ENCODE measurements at regions not wholly inside any gene's neighbourhood (a gene's known extent, or its start where the extent isn't known, plus 50 kb on each side); places are given as distances from the start of the nearest gene placed in this dataset.
"Not testable (repeated sequence)": the region's sequence is repeated elsewhere in the genome, so short reads cannot be mapped to it uniquely, and the experiment has no call there.

DNA sequence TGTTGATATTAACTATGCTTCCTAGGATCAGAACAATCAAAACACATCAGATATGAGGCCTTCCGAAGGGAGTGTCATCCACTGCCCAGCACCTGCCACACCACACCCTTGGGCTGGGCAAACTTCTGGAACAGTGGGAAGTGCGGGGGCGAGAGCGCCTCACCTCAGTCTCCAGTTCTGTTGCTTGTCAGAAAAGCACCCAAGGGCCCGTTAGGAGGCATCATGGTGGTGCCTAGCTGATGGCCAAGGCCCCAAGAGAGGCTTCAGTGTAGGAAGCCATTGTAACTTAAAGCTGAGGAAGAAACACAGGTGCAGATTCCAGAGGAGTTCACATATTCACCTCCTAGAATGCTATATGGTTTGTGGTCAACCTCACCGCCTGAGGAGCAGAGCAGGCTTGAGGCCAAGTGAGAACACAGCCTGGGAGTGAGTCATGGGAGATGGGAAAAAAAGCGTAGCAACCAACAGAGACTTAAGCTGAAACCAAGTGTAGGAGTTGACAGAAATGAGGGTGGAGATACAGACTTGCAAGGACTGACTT, 85.1 kb upstream of the ATL2 start:
- Histone ChIP-seq H3K4me3 (no peak overlapping the region), H3K4me1 (no peaks in the 10 kb centered on the region), H3K36me3 (no peaks in the 10 kb centered on the region), H3K27me3 (ENCODE audit: low read depth) (no peaks in the 10 kb centered on the region), H3K27ac (replicated peaks) (no peak overlapping the region), H3K9me3 (replicated peaks) (no peaks in the 10 kb centered on the region)
- TF ChIP-seq, protein P1, sequence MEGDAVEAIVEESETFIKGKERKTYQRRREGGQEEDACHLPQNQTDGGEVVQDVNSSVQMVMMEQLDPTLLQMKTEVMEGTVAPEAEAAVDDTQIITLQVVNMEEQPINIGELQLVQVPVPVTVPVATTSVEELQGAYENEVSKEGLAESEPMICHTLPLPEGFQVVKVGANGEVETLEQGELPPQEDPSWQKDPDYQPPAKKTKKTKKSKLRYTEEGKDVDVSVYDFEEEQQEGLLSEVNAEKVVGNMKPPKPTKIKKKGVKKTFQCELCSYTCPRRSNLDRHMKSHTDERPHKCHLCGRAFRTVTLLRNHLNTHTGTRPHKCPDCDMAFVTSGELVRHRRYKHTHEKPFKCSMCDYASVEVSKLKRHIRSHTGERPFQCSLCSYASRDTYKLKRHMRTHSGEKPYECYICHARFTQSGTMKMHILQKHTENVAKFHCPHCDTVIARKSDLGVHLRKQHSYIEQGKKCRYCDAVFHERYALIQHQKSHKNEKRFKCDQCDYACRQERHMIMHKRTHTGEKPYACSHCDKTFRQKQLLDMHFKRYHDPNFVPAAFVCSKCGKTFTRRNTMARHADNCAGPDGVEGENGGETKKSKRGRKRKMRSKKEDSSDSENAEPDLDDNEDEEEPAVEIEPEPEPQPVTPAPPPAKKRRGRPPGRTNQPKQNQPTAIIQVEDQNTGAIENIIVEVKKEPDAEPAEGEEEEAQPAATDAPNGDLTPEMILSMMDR (IDR thresholded peaks at IDR 0.05; ENCODE audit: borderline replicate concordance) = no peak
- DNase-seq = no peak
- intact Hi-C loops (cut with micrococcal nuclease) = loop anchor here (10.0 kb wide), 1 partner anchor 147 kb away; no protein-coding TSS in a partner anchor

DNA sequence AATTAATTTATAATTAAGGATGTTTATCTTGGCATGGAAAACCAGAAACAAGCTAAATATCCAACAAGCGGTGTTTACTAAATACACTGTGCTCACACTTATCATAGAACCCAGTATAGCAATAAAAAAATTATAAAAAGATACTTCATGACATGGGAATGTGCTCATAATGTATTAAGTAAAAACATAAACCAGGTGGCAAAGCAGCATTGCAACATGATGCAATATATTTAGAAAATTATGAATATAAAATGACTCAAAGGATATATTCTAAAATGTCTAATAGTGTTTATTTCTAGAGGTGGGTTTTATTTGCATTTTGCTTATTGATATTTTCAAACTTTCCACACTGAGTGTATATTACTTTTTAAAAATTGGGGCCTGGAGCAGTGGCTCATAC, 84.4 kb upstream of the ATL2 start:
- H3K27me3 ChIP-seq (ENCODE audit: low read depth) = no peaks in the 10 kb centered on the region
- intact Hi-C loops (cut with micrococcal nuclease) = loop anchor here (10.0 kb wide), 1 partner anchor 147 kb away; no protein-coding TSS in a partner anchor
- no peak for DNase-seq
- H3K9me3 ChIP-seq (replicated peaks) = no peaks in the 10 kb centered on the region
- no peak overlapping the region for H3K27ac ChIP-seq (replicated peaks)
- H3K4me1 ChIP-seq = no peaks in the 10 kb centered on the region
- TF ChIP-seq, protein P1 (IDR thresholded peaks at IDR 0.05; ENCODE audit: borderline replicate concordance) = no peak
- no peak overlapping the region for H3K4me3 ChIP-seq
- H3K36me3 ChIP-seq = no peaks in the 10 kb centered on the region

DNA sequence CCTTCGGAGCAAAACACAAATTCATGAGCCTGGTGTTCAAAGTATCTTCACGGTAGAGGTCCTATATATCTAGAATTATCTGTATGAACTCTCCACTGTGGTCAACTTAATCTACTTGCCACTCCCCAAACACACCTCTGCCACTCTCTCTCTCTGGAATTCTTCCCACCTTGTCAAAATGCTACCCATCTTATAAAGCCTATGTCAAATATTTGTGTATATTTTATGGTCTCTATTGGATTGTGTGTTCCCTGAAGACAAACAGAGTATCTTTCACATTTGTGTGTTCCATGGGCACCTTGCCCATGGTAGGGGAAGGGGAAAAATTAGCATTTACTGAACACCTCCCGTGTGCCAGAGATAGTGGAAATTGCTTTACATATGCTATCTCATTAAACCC, 83.2 kb upstream of the ATL2 start:
- no peaks in the 10 kb centered on the region for H3K36me3 ChIP-seq
- TF ChIP-seq, protein P1 (IDR thresholded peaks at IDR 0.05; ENCODE audit: borderline replicate concordance) = no peak
- no peaks in the 10 kb centered on the region for H3K27me3 ChIP-seq (ENCODE audit: low read depth)
- no peak overlapping the region for H3K27ac ChIP-seq (replicated peaks)
- H3K4me1 ChIP-seq = no peaks in the 10 kb centered on the region
- H3K4me3 ChIP-seq = no peak overlapping the region
- H3K9me3 ChIP-seq (replicated peaks) = no peaks in the 10 kb centered on the region
- intact Hi-C loops (cut with micrococcal nuclease) = loop anchor here (10.0 kb wide), 1 partner anchor 146 kb away; no protein-coding TSS in a partner anchor
- DNase-seq = no peak

DNA sequence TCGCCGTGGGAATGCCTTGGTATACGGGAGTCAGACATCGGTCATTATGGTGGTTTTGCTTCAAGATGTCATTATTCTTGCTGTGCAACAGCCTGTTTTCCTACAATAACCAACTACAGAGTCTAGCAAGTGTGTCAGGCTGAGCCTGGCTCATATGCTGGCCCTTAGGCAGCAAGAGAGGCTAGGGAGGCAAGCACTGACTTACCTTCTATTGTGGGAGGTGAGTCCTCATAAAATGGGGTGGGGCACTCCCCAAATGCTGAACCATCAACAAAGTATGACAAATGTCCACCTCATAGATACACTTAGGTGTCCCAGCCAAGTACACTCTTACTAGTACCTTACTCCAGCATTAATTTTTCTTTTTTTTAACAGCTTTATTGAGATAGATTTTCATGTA, 77.0 kb upstream of the ATL2 start:
- intact Hi-C loops (cut with micrococcal nuclease) = no loop called here
- H3K36me3 ChIP-seq = no peaks in the 10 kb centered on the region
- H3K4me1 ChIP-seq = no peaks in the 10 kb centered on the region
- no peak overlapping the region for H3K27ac ChIP-seq (replicated peaks)
- no peak overlapping the region for H3K4me3 ChIP-seq
- H3K27me3 ChIP-seq (ENCODE audit: low read depth) = no peaks in the 10 kb centered on the region
- TF ChIP-seq, protein P1 (IDR thresholded peaks at IDR 0.05; ENCODE audit: borderline replicate concordance) = no peak
- DNase-seq = no peak
- no peaks in the 10 kb centered on the region for H3K9me3 ChIP-seq (replicated peaks)

DNA sequence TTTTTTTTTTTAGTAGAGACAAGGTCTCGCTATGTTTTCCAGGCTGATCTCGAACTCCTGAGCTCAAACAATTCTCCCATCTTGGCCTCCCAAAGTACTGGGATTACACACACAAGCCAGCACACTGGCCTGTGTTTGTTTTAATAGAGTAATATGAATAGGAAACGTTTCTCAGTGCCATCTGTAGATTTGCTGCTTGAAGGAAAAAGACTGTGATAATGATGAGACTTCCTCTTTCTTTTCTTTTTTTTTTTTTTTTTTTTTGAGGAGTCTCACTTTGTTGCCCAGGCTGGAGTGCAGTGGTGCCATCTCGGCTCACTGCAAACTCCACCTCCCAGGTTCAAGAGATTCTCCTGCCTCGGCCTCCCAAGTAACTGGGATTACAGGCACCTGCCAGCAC, 74.7 kb upstream of the ATL2 start:
- H3K9me3 ChIP-seq (replicated peaks); DNase-seq; H3K36me3 ChIP-seq; H3K27me3 ChIP-seq (ENCODE audit: low read depth); H3K4me3 ChIP-seq; H3K27ac ChIP-seq (replicated peaks); H3K4me1 ChIP-seq; intact Hi-C loops (cut with micrococcal nuclease): not testable (repeated sequence)

DNA sequence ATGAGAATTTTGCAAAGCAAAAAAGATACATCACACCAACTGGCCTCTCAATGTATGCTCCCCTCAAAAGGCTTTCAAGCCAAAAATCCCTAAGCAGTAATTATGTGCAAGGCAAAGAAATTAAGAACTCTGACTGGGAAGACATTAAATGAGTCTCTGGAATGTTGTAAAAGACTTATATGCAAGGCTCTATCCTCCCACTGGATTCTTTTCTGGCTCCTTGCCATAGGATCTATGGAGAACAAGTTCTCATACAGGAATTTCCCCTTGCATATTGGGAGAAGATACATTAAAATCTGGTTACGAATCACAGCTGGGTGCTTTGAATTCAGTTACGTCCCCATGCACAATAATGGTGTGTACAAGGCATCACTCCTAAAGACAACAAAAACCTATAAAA, 73.4 kb upstream of the ATL2 start:
- H3K27ac ChIP-seq (replicated peaks) = no peak overlapping the region
- no peak for DNase-seq
- H3K4me1 ChIP-seq = no peaks in the 10 kb centered on the region
- H3K4me3 ChIP-seq = no peak overlapping the region
- intact Hi-C loops (cut with micrococcal nuclease) = no loop called here
- TF ChIP-seq, protein P1 (IDR thresholded peaks at IDR 0.05; ENCODE audit: borderline replicate concordance) = no peak
- H3K9me3 ChIP-seq (replicated peaks) = no peaks in the 10 kb centered on the region
- H3K36me3 ChIP-seq = no peaks in the 10 kb centered on the region
- H3K27me3 ChIP-seq (ENCODE audit: low read depth) = no peaks in the 10 kb centered on the region

Data from left ventricle myocardium inferior (tissue), 1 donor.